GM12878 (cell line): ENCODE measurements at regions not wholly inside any gene's neighbourhood (a gene's known extent, or its start where the extent isn't known, plus 50 kb on each side); places are given as distances from the start of the nearest gene placed in this dataset.

Source experiments
- ATAC-seq: fragments of 200-7000 bp; cut with Tn5 transposase; 3 replicates; pipeline ENCODE4 v1.9.1; 2020; ENCODE audit warnings: mild to moderate bottlenecking, moderate library complexity
- BruUV-seq: library from RNA; stranded (reverse); fragments of 400-500 nt; replicated peaks from 2 replicates; lab custom pipeline; 2021; lab: Mats Ljungman, UMichigan
- CTCF ChIA-PET: fragments of 300-600 bp; sonication (Branson Sonifier 250); formaldehyde crosslinking; extraction: SDS; loops from one replicate; lab custom pipeline; 2021; ENCODE audit warnings: inconsistent platforms; lab: Yijun Ruan, JAX
- POLR2A ChIA-PET: fragments of 350-600 bp; formaldehyde crosslinking; extraction: SDS; loops from one replicate; lab custom pipeline; 2021; ENCODE audit warnings: inconsistent platforms; lab: Charles Lee
- RAD21 ChIA-PET: fragments of 300-600 bp; sonication (Branson Sonifier 250); formaldehyde crosslinking; loops from one replicate; lab custom pipeline; 2023; ENCODE audit warnings: antibody characterized with exemption; ENCODE audit not compliant: unreplicated experiment; lab: Charles Lee
- SMC1A ChIA-PET: fragments of 300-600 bp; sonication (Branson Sonifier 250); formaldehyde crosslinking; loops from one replicate; lab custom pipeline; 2023; ENCODE audit not compliant: unreplicated experiment, uncharacterized antibody; lab: Charles Lee
- DNase-seq: peaks from one replicate; pipeline ENCODE4 v3.0.0-alpha.2; 2011; ENCODE audit warnings: low read depth, low spot score
- FAIRE-seq: peaks from 3 replicates; lab custom pipeline; 2011; peaks lifted over from hg19 to GRCh38; lab: Jason Lieb, UNC
- H2AFZ ChIP-seq: 2 replicates; pipeline ENCODE4 v1.6.0; 2011; ENCODE audit warnings: low read depth, low read length, control low read depth; ENCODE audit not compliant: control insufficient read depth
- H3K27ac ChIP-seq: 2 replicates; pipeline ENCODE4 v1.5.1; 2011; ENCODE audit warnings: control low read depth; ENCODE audit not compliant: control insufficient read depth, insufficient read depth
- H3K27me3 ChIP-seq, 2 experiments: replicated peaks in 1 of 2; 2 replicates each; pipeline versions ENCODE4 v1.6.0 to v1.6.1; 2011; ENCODE audit warnings: low read length in 1 of 2; ENCODE audit not compliant: control insufficient read depth in 2 of 2, insufficient read depth in 2 of 2
- H3K36me3 ChIP-seq, 2 experiments: 2 replicates each; pipeline ENCODE4 v1.5.1; 2011; ENCODE audit warnings: low read length in 1 of 2; ENCODE audit not compliant: control insufficient read depth in 2 of 2, insufficient read depth in 2 of 2
- H3K4me1 ChIP-seq: 2 replicates; pipeline ENCODE4 v1.6.1; 2011; ENCODE audit warnings: mild to moderate bottlenecking, low read length, moderate library complexity, mixed read lengths; ENCODE audit not compliant: control insufficient read depth, insufficient read depth
- H3K4me2 ChIP-seq: 2 replicates; pipeline ENCODE4 v1.6.0; 2011; ENCODE audit warnings: control low read depth; ENCODE audit not compliant: control insufficient read depth, insufficient read depth
- H3K4me3 ChIP-seq: fragments of 200-600 bp; sonication (generic); 2 replicates; pipeline ENCODE4 v1.5.1; 2016
- H3K79me2 ChIP-seq: 2 replicates; pipeline ENCODE4 v1.6.0; 2011; ENCODE audit warnings: low read length; ENCODE audit not compliant: control insufficient read depth, insufficient read depth
- H3K9ac ChIP-seq: 2 replicates; pipeline ENCODE4 v1.8.0; 2011; ENCODE audit warnings: low read length, control low read depth, mixed read lengths; ENCODE audit not compliant: control insufficient read depth, insufficient read depth
- H3K9me3 ChIP-seq: replicated peaks from 3 replicates; pipeline ENCODE4 v1.5.1; 2011; ENCODE audit warnings: mild to moderate bottlenecking, low read length; ENCODE audit not compliant: control insufficient read depth, insufficient read depth
- H4K20me1 ChIP-seq: 2 replicates; pipeline ENCODE4 v1.6.0; 2011; ENCODE audit not compliant: control insufficient read depth, insufficient read depth
- EED ChIP-seq: sonication (generic); IDR thresholded peaks from 2 replicates; pipeline ENCODE4 v1.6.1; 2016; ENCODE audit warnings: antibody characterized with exemption, low read depth
- EGR1 ChIP-seq, 2 experiments: IDR thresholded peaks; 1 replicate in 1 of 2; 2 replicates in 1 of 2; pipeline ENCODE4 v1.6.1; 2011 to 2012; ENCODE audit warnings: low read depth in 2 of 2, low read length in 2 of 2, borderline replicate concordance in 1 of 2, mild to moderate bottlenecking in 1 of 2, moderate library complexity in 1 of 2
- JUNB ChIP-seq: IDR thresholded peaks from 2 replicates; pipeline ENCODE4 v1.6.1; 2016; ENCODE audit warnings: antibody characterized with exemption, mild to moderate bottlenecking
- KDM1A ChIP-seq: fragments of 200-600 bp; sonication (generic); IDR thresholded peaks from 2 replicates; pipeline ENCODE4 v1.6.1; 2016; ENCODE audit warnings: borderline replicate concordance
- MTA3 ChIP-seq: IDR thresholded peaks from 2 replicates; pipeline ENCODE4 v1.6.1; 2012; ENCODE audit warnings: low read length, inconsistent platforms, borderline replicate concordance
- NRF1 ChIP-seq: conservative IDR thresholded peaks from 2 replicates; pipeline ENCODE4 v1.6.1; 2011; ENCODE audit warnings: mild to moderate bottlenecking, low read depth, low read length, improper control_type of control experiment
- POLR2AphosphoS2 ChIP-seq: IDR thresholded peaks from 2 replicates; pipeline ENCODE4 v1.6.1; 2011; ENCODE audit warnings: low read depth, mild to moderate bottlenecking, low read length, improper control_type of control experiment, moderate library complexity
- RUNX3 ChIP-seq: IDR thresholded peaks from 2 replicates; pipeline ENCODE4 v1.6.1; 2012; ENCODE audit warnings: low read length, inconsistent platforms
- STAT1 ChIP-seq: fragments of 450-650 bp; conservative IDR thresholded peaks from 2 replicates; pipeline ENCODE4 v1.6.1; 2014; ENCODE audit warnings: antibody characterized with exemption, mild to moderate bottlenecking
- WGBS: methylation state at CpG from one replicate; pipeline ENCODE4 v1.1.6; 2016; ENCODE audit warnings: low lambda C conversion rate; ENCODE audit not compliant: insufficient replicate concordance, insufficient coverage; ENCODE audit errors: missing lambda C conversion rate; 5-methylcytosine and 5-hydroxymethylcytosine counted together
- in situ Hi-C: fragments of 300-500 bp; cut with MboI; formaldehyde crosslinking; loops from 9 replicates; pipeline ENCODE4 v1.14.3; 2018; ENCODE audit warnings: mixed read lengths
- intact Hi-C: fragments of 100-400 bp; cut with micrococcal nuclease; formaldehyde crosslinking; loops from one replicate; pipeline ENCODE4 v1.14.2; 2022; ENCODE audit not compliant: unreplicated experiment
- TF ChIP-seq, protein P1 (sequence below): IDR thresholded peaks from 2 replicates; pipeline ENCODE4 v1.6.1; 2012; ENCODE audit warnings: improper control_type of control experiment, low read depth, low read length; ENCODE audit not compliant: insufficient replicate concordance
- TF ChIP-seq, protein P2 (sequence below): fragments of 450-650 bp; IDR thresholded peaks from 2 replicates; pipeline ENCODE4 v1.6.1; 2017; ENCODE audit warnings: mild to moderate bottlenecking
- TF ChIP-seq, protein P3 (sequence below): fragments of 450-650 bp; IDR thresholded peaks from 2 replicates; pipeline ENCODE4 v1.6.1; 2014; ENCODE audit warnings: mild to moderate bottlenecking

DNA sequence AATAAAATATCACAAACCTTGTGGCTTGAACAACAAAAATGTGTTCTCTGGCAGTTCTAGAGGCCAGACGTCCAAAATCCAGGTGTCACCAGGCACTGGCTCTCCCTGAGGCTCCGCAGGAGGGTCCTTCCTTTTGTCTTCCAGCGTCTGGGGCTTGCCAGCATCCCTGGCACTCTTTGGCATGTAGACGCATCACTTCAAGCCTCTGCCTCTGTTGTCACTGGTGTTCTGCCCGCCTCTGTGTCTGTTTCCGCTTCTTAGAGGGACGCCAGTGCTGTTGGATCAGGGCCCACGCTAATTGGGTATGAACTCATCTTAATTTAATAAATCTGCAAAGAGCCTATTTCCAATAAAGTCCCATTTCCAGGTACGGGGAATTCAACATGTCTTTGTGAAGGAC, 273.7 kb upstream of the C1orf174 start (continued):
- TF ChIP-seq, protein P1, sequence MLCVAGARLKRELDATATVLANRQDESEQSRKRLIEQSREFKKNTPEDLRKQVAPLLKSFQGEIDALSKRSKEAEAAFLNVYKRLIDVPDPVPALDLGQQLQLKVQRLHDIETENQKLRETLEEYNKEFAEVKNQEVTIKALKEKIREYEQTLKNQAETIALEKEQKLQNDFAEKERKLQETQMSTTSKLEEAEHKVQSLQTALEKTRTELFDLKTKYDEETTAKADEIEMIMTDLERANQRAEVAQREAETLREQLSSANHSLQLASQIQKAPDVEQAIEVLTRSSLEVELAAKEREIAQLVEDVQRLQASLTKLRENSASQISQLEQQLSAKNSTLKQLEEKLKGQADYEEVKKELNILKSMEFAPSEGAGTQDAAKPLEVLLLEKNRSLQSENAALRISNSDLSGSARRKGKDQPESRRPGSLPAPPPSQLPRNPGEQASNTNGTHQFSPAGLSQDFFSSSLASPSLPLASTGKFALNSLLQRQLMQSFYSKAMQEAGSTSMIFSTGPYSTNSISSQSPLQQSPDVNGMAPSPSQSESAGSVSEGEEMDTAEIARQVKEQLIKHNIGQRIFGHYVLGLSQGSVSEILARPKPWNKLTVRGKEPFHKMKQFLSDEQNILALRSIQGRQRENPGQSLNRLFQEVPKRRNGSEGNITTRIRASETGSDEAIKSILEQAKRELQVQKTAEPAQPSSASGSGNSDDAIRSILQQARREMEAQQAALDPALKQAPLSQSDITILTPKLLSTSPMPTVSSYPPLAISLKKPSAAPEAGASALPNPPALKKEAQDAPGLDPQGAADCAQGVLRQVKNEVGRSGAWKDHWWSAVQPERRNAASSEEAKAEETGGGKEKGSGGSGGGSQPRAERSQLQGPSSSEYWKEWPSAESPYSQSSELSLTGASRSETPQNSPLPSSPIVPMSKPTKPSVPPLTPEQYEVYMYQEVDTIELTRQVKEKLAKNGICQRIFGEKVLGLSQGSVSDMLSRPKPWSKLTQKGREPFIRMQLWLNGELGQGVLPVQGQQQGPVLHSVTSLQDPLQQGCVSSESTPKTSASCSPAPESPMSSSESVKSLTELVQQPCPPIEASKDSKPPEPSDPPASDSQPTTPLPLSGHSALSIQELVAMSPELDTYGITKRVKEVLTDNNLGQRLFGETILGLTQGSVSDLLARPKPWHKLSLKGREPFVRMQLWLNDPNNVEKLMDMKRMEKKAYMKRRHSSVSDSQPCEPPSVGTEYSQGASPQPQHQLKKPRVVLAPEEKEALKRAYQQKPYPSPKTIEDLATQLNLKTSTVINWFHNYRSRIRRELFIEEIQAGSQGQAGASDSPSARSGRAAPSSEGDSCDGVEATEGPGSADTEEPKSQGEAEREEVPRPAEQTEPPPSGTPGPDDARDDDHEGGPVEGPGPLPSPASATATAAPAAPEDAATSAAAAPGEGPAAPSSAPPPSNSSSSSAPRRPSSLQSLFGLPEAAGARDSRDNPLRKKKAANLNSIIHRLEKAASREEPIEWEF = no peak
- TF ChIP-seq, protein P2, sequence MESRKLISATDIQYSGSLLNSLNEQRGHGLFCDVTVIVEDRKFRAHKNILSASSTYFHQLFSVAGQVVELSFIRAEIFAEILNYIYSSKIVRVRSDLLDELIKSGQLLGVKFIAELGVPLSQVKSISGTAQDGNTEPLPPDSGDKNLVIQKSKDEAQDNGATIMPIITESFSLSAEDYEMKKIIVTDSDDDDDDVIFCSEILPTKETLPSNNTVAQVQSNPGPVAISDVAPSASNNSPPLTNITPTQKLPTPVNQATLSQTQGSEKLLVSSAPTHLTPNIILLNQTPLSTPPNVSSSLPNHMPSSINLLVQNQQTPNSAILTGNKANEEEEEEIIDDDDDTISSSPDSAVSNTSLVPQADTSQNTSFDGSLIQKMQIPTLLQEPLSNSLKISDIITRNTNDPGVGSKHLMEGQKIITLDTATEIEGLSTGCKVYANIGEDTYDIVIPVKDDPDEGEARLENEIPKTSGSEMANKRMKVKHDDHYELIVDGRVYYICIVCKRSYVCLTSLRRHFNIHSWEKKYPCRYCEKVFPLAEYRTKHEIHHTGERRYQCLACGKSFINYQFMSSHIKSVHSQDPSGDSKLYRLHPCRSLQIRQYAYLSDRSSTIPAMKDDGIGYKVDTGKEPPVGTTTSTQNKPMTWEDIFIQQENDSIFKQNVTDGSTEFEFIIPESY = no peak

DNA sequence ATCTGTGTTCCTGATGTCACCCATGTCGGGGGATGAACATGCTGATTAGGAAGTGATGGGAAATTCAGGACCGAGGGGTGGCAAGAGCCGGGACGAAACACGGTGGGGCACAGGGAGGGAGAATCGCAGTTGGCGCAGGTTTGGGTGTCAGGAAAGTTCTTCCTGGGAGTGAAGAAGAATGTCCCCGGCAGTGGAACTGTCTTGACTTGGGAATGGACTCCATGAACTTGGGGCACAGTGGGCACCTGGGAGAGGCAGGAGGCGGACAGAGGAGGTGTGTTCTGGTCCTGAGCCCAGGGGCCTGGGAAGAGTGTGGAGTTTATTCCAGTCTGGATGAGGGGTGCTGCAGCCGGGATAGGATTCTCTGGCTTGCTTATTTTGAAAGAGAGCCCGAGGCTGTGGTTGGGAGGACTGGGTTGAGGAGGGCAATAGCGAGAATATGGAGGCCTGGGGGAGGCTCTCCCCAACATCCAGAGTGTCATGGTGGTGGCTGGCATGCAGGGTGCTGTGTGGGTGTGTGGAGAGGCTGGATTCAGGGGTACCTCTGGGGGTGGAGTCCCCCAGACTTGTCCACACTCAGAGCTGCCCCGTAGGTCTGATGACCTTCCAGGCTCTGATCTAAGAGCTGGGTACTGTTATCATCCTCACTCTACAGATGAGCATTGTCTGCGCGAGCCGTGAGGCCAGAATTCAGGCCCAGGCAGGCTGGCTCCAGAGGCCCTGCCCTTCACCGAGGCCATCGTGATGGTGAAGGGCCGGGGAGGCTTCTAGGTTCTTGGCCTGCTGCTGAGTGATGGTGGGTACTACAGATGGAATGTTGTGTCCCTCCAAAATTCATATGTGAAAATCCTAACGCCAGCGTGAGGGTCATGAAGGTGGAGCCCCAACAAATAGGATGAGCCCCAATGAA, 274.5 kb upstream of the C1orf174 start:
- BruUV-seq = no TSS peak
- CTCF ChIA-PET = no interaction called here
- H2AFZ ChIP-seq = no peak overlapping the region
- TF ChIP-seq, protein P3, sequence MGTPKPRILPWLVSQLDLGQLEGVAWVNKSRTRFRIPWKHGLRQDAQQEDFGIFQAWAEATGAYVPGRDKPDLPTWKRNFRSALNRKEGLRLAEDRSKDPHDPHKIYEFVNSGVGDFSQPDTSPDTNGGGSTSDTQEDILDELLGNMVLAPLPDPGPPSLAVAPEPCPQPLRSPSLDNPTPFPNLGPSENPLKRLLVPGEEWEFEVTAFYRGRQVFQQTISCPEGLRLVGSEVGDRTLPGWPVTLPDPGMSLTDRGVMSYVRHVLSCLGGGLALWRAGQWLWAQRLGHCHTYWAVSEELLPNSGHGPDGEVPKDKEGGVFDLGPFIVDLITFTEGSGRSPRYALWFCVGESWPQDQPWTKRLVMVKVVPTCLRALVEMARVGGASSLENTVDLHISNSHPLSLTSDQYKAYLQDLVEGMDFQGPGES = no peak
- TF ChIP-seq, protein P2 = no peak
- no peak for TF ChIP-seq KDM1A
- TF ChIP-seq POLR2AphosphoS2 = no peak
- TF ChIP-seq STAT1 = no peak
- no peak for TF ChIP-seq JUNB
- TF ChIP-seq RUNX3 = no peak
- TF ChIP-seq MTA3 = no peak
- no peak for TF ChIP-seq EED
- no peak for TF ChIP-seq NRF1
- no peak for TF ChIP-seq EGR1 (IDR thresholded peaks at IDR 0.05; ENCODE audit: borderline replicate concordance in 1 of 2, low read depth in 2 of 2, low read length in 2 of 2)

More for the DNA sequence above, 274.5 kb upstream of the C1orf174 start:
- intact Hi-C loops (no loop called here), in situ Hi-C loops (no loop called here)
- H3K4me1 ChIP-seq = no peaks in the 10 kb centered on the region
- 39% methylated on average over 21 of the region's 21 CpGs for WGBS
- ChIA-PET RAD21 (no interaction called here), SMC1A (no interaction called here), POLR2A (no interaction called here)
- no peak for DNase-seq
- H3K9me3 ChIP-seq = no peaks in the 10 kb centered on the region
- no peak overlapping the region for H3K4me3 ChIP-seq
- H3K79me2 ChIP-seq = no peaks in the 10 kb centered on the region
- ATAC-seq = no peak
- no peak for FAIRE-seq
- no peaks in the 10 kb centered on the region for H3K27me3 ChIP-seq
- H3K27ac ChIP-seq = no peak overlapping the region
- H3K9ac ChIP-seq = no peak overlapping the region
- H3K4me2 ChIP-seq = no peak overlapping the region
- H3K36me3 ChIP-seq = no peaks in the 10 kb centered on the region
- no peaks in the 10 kb centered on the region for H4K20me1 ChIP-seq
